D721Med (cell line): ENCODE measurements at regions not wholly inside any gene's neighbourhood (a gene's known extent, or its start where the extent isn't known, plus 50 kb on each side); places are given as distances from the start of the nearest gene placed in this dataset.

Source experiments
- DNase-seq: peaks from one replicate; pipeline ENCODE4 v3.0.0; 2011; ENCODE audit warnings: low spot score; ENCODE audit not compliant: insufficient read length
- FAIRE-seq: peaks from 2 replicates; lab custom pipeline; 2011; peaks lifted over from hg19 to GRCh38; lab: Jason Lieb, UNC
- TF ChIP-seq, protein P1 (sequence below): IDR thresholded peaks from 2 replicates; pipeline ENCODE4 v1.5.1; 2012; ENCODE audit warnings: mild to moderate bottlenecking, control low read depth; ENCODE audit not compliant: insufficient read depth; ENCODE audit errors: missing control alignments

DNA sequence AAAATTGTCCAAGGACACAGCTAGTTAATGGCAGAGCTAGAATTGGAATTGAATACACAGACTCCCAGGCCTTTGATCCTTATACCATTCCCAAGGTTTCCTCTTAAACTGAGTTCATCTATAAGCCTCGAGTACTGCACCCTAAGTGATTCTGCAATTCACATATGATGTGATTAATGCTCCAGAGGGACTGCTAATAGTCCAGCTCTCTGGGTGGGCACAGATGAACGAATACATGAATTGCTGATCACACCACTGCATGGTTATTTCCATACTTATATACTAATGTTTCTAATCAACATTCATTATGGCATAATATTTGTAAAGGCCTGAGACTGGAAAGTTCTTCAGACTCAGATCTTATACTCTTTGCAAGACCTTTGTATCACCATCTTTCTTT lies 101.8 kb downstream of the NUFIP1 start:
- TF ChIP-seq, protein P1, sequence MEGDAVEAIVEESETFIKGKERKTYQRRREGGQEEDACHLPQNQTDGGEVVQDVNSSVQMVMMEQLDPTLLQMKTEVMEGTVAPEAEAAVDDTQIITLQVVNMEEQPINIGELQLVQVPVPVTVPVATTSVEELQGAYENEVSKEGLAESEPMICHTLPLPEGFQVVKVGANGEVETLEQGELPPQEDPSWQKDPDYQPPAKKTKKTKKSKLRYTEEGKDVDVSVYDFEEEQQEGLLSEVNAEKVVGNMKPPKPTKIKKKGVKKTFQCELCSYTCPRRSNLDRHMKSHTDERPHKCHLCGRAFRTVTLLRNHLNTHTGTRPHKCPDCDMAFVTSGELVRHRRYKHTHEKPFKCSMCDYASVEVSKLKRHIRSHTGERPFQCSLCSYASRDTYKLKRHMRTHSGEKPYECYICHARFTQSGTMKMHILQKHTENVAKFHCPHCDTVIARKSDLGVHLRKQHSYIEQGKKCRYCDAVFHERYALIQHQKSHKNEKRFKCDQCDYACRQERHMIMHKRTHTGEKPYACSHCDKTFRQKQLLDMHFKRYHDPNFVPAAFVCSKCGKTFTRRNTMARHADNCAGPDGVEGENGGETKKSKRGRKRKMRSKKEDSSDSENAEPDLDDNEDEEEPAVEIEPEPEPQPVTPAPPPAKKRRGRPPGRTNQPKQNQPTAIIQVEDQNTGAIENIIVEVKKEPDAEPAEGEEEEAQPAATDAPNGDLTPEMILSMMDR = no peak
- FAIRE-seq (no peak), DNase-seq (no peak)

DNA sequence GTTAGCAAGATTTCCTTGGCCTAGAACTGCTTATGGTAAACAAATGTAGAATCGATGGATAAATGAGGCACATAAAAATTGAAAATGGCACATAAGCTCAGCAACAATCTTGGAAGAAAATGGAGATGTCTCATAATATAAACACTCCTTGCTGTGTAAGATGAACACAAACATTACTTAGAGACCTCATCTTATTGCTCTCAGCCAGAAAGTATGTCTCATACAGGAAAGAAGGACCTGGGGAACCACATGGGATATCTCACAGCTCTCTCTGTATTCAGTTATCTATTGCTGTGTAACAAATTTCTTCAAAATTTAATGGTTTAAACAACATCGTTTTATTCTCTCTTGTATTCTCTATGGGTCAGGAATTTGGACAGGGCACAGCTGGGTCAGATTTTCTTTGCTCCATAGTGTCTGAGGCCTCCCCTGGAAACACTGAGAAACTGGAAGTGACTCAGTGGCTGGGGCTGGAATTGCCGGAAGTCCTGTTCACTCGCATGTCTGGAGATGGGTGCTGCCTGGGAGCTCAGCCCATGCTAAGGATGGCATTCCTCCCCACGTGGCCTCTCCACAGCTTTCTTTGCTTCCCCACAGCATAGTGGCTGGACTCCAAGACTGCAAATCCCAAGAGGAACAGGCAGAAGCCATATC lies 105.1 kb downstream of the NUFIP1 start:
- DNase-seq = no peak
- TF ChIP-seq, protein P1 = no peak
- no peak for FAIRE-seq

- TF ChIP-seq, protein P1 = peak; percentile 12
- no peak for DNase-seq
- no peak for FAIRE-seq
Measured at GRCh38 chr13:44879452-44880058, 109.7 kb downstream of the NUFIP1 start.

- DNase-seq (no peak), FAIRE-seq (no peak)
- TF ChIP-seq, protein P1 = no peak
Measured at GRCh38 chr13:44876782-44877324, 112.4 kb downstream of the NUFIP1 start.

GRCh38 chr13:44874886-44875630 lies 114.2 kb downstream of the NUFIP1 start:
- DNase-seq = no peak
- FAIRE-seq = no peak
- TF ChIP-seq, protein P1 = no peak

DNA sequence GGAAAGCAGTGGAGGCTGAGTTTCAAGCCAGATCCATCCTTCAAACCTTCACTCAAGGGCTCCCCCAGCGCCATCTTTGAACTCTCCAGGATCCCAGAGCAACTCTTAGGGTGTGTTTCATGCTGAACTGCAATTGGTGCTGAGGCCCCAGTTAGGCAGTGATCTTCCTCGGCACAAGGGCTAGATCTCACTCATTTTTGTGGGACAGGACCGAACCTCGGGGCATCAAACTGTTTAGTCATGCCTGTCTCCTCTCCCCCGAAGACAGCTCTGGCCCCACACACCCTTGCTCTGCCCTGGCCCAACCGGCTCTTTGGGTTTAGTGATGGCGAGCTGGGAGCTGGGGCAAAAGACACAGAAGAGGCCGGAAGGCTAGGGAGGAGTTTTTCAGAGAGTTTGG lies 115.1 kb downstream of the NUFIP1 start:
- DNase-seq = no peak
- TF ChIP-seq, protein P1 = no peak
- no peak for FAIRE-seq
